ENCODE measurements at regions not wholly inside any gene's neighbourhood (a gene's known extent, or its start where the extent isn't known, plus 50 kb on each side); places are given as distances from the start of the nearest gene placed in this dataset.

GRCh38 chr12:4223273-4223845, 50.2 kb upstream of the CCND2 start:
- DNase-seq (ENCODE audit: low read depth in 2 of 2), result no peak

DNA sequence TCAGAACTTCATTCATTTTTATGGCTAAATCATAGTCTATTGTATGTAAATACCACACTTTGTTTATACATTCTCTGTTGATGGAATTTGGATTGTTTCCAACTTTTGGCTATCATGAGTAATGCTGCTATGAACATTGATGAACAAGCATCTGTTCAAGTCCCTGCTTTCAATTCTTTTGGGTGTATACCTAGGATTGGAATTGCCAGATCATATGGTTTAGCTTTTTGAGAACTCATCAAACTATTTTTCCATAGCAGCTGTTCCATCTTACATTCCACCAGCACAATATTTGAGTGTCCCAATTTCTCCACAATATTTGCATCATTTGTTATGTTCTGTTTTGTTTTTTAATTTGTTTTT, 52.3 kb upstream of the CCND2 start:
- no peak for DNase-seq (ENCODE audit: low read depth in 2 of 2)

DNA sequence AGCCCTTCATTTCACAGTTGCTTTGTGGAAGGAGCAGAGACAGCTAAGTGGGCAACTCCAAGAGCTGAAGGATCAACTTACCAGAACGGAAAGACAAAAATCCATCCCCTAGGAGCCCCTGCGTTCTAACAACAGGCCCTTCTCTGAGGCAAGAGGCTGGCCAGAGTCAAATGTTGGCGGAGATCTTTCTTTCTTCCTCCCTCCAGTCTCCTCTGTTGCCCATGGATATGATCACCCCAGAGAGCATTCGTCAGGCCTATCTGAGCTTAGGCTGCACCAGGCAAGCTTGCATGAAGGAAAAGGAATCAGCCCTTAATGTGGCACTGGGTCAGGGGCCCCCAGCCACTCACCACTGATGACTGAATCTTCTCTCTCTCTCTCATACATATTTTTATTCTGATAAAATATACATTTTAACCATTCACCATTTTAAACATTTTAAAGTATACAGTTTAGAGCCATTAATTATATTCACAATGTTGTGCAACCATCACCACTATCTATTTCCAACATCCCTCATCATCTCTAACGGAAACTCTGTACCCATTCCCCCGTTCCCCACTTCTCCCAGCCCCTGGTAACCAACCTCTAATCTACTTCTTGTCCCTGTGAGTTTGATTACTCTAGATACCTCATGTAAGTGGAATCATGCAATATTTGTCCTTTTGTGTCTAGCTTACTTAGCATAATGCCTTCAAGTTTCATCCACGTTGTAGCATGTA, 52.9 kb upstream of the CCND2 start:
- DNase-seq (ENCODE audit: low read depth in 2 of 2), result no peak

DNA sequence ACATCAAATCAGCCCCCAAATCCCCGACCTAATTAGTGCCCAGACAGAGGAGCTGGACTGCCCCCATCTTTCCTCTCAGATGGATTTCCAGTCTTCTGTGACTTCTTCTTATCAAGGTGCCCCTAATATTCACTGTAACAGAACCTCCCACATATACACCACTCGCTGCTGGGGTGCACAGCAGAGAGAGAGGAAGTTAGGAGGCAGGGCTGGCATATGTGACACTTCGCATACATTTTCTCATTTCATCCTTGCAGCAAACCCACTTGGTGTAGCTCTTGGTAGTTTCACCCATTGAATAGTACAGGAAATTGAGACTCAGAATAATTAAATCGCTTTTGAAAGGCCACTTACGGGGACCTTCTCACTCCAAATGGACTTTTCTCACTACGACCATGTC, 56.5 kb upstream of the CCND2 start:
- no peak for DNase-seq (ENCODE audit: low read depth in 2 of 2)

DNA sequence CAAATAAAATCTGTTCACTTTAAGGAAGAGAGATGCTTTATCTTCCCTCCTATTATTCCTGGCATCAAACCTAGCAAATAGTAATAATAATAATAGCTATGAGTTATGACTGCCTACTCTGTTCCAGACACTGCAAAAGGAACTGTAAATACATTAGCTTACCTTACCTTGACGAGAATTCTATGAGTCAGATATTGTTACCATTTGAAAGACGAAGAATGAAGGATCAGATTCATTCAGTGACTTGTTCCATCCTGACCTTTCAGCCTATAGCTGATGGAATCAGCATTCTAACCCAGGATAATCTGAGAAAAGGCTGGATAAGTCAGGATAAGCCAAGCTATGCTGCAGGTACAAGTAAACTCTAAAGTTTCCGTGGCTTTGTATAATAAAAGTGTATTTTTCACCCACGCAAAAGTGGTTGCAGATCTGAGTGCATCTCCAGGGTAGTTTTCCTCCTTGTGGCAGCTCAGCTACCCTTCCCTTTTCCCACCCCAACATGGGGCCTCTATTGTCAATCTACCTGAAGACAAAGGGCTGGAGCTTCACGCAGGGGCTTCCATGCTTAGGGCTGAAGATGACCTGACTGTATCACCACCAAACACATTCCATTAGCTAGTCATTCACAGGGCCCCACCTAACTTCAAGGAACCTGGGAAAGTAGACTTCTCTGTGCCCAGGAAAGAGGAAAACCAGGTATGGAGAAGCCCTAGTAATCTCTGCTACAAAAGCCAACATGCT, 57.2 kb upstream of the CCND2 start:
- no peak for DNase-seq (ENCODE audit: low read depth in 2 of 2)

DNA sequence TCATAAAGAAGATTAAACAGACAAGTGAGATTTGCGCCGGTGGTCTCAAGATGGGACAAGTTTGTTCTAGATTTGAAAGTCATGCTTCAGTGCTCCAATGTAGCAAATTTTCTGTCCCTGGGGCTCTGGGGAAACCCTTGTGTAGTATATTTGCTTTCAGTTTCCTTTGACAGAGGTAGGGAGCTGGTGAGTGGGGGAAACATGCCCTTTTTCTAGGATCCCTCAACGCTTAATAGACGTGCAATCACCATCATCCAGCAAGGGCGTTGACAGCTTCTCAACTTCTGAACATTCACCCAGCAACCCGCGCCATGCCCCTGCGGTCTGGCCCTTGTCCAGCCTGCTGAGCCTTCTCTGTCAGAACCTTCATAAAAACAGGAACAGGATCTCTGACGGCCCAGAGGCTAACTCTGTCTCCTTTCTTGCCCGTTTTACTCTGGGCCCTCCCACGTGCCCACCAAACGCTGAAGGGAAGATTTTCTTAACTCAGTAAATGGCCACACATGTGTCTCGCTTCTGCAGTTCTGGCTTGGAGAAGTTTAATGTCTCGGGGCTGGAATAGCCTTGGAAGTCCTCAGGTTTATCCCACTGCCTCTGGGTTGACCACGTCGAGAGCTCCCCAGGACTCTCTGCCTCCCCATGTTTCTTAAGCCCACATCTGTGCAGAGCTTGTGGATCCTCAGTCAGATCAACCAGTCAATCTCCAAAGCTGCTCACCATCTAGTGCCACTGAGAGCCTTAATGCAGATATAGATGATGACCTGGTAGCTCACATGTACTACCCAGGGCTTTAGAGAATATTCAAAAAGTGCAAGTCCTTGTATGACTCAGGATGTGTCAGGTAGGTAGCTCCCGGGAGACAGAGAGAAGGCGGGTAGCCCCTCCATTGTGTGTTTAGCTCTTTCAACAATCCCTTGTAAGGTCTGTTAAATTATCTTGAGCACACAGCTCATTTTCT, 58.1 kb upstream of the CCND2 start:
- DNase-seq (ENCODE audit: low read depth in 2 of 2), result peak; percentile 10 to 25

GRCh38 chr12:4214877-4215228, 58.7 kb upstream of the CCND2 start:
- no peak for DNase-seq (ENCODE audit: low read depth in 2 of 2)

DNA sequence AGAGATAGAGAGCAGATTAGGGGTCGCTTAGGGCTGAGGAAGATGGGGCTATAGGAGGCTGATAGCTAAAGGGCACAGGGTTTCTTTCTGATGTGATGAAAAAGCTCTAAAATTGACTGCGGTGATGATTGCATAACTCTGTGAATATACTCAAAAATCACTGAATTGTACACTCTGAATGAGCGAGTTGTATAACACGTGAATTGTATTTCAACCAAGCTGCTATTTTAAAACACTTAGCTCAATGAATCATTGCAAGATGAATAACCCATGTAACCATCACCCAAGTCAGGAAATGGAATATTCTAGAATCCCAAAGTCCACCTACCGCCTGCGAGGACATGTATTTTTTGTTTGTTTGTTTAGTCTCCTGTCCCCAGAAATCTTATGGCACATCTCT, 60.1 kb upstream of the CCND2 start:
- DNase-seq (ENCODE audit: low read depth in 2 of 2), result no peak

GRCh38 chr12:4212845-4213244, 60.7 kb upstream of the CCND2 start:
- DNase-seq (ENCODE audit: low read depth in 2 of 2), result no peak

DNA sequence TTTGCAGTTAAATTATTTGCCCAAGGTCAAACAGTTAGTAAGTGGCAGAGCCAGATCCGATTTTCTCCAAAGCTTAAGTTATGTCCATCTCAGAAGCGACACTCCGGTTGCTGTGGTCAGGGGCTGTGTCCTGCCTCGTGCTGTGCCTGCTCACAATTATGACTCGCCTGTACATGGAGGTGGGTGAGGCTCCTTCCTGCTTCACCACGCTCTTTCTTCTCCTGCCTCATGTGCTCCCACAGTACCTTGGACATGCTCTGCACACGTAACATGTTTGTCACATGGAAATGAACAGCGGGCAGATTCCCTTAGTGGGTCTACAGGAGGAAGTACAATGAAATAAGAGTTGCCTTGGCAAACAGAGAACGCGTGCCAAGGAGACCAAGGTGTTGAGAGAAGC, 62.2 kb upstream of the CCND2 start:
- no peak for DNase-seq (ENCODE audit: low read depth in 2 of 2)

GRCh38 chr12:4210183-4210582, 63.4 kb upstream of the CCND2 start:
- DNase-seq (ENCODE audit: low read depth in 2 of 2), result no peak

GRCh38 chr12:4206470-4206869, 67.1 kb upstream of the CCND2 start:
- no peak for DNase-seq (ENCODE audit: low read depth in 2 of 2)

DNA sequence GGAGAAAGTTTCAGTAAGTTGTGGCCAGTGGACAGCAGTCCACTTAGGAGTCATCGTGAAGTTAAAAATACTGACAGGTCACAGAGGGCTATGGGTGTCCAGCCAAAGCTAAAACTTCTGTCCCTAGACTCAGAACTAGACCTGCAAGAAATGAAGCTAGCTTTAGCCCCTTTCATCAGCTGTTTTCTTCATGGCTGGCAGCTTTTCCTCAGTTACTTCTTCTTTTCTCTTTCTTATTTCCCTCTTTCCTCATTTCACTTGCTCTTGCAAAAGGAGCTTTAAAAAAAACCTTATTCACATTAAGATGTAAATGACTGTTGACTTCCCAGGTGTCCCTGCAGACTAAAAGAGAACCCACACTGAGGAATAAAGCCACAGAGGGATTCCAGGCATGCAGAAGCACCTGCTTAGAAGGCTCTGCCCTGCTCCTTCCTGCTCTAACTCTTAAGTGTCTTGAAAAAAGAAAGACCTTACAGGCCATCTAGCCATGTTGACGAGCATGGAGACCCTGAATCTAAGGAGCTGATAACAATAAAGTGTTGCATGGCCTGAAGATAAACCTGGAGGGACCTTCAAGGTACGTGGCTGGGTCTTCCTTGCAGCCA, 69.7 kb upstream of the CCND2 start:
- no peak for DNase-seq (ENCODE audit: low read depth in 2 of 2)

DNA sequence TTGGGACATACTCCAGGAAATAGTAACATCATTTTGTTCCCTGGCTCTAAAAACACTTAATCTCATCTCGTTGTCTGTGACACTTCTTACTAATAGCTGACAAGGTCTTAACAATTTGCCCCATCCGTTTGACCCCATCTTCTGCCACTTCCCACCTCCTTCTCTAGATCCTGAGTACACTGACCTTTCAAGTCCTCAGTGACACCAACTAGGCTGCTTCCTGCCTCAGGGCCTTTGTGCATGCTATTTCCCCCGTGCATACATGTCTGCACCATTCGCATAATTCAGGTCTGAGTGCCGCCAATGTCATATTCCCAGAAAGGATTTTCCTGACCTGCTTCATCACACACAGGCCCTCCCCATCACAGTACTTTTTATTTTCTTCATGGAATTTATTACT, 70.6 kb upstream of the CCND2 start:
- DNase-seq (ENCODE audit: low read depth in 2 of 2), result no peak

- no peak for DNase-seq (ENCODE audit: low read depth in 2 of 2)
These were observed 71.1 kb upstream of the CCND2 start for GRCh38 chr12:4202487-4202886.

- no peak for DNase-seq (ENCODE audit: low read depth in 2 of 2)
These were observed 72.0 kb upstream of the CCND2 start for GRCh38 chr12:4201333-4202100.

GRCh38 chr12:4197922-4198763, 75.4 kb upstream of the CCND2 start:
- no peak for DNase-seq (ENCODE audit: low read depth in 2 of 2)

GRCh38 chr12:4196805-4197420, 76.6 kb upstream of the CCND2 start:
- no peak for DNase-seq (ENCODE audit: low read depth in 2 of 2)

DNA sequence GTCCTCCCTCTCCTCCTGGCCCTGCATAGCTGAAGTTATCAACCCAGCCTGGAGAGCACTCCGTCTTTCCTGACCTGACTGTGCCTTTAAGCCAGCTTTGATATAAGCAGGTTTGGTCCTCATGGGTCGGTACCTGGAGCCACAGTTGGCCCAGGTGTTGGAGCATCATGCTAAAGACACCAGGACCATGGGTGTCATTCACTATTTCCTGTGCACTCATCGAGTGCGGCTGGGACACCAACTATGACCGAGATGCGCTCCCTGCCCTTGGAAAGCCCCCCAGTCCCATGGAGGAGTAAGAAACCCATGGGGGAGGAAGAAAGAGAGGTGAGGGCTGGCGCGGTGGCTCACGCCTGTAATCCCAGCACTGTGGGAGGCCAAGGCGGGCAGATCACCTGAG, 78.9 kb upstream of the CCND2 start:
- DNase-seq (ENCODE audit: low read depth in 2 of 2), result no peak

GRCh38 chr12:4193821-4194220, 79.7 kb upstream of the CCND2 start:
- DNase-seq (ENCODE audit: low read depth in 2 of 2), result no peak

All from activated CD4-positive, alpha-beta T cell treated with anti-CD3 and anti-CD28 coated beads for 24 hours (primary cell).